Caco-2 (cell line): ENCODE measurements at regions not wholly inside any gene's neighbourhood (a gene's known extent, or its start where the extent isn't known, plus 50 kb on each side); places are given as distances from the start of the nearest gene placed in this dataset.
"Not testable (repeated sequence)": the region's sequence is repeated elsewhere in the genome, so short reads cannot be mapped to it uniquely, and the experiment has no call there.

Source experiments
- BruUV-seq: library from RNA; stranded (reverse); fragments of 400-500 nt; replicated peaks from 2 replicates; lab custom pipeline; 2021; lab: Mats Ljungman, UMichigan
- CTCF ChIA-PET: fragments of 300-600 bp; sonication (Branson Sonifier 250); formaldehyde crosslinking; loops from one replicate; lab custom pipeline; 2022; ENCODE audit warnings: antibody characterized with exemption; lab: Charles Lee
- POLR2A ChIA-PET: fragments of 300-600 bp; sonication (Branson Sonifier 250); formaldehyde crosslinking; loops from one replicate; lab custom pipeline; 2022; ENCODE audit warnings: antibody characterized with exemption; lab: Charles Lee
- DNase-seq, 2 experiments: peaks; one replicate each; pipeline versions ENCODE4 v3.0.0 to v3.0.0-alpha.2; 2020 to 2022
- H3K27me3 ChIP-seq: replicated peaks from 2 replicates; pipeline ENCODE4 v1.6.0; 2011; ENCODE audit warnings: low read length; ENCODE audit not compliant: control insufficient read depth, insufficient read depth
- H3K36me3 ChIP-seq: 2 replicates; pipeline ENCODE4 v1.5.1; 2011; ENCODE audit warnings: low read length; ENCODE audit not compliant: control insufficient read depth, insufficient read depth
- H3K4me1 ChIP-seq: fragments of 250-450 bp; sonication (Bioruptor Pico); 2 replicates; pipeline ENCODE4 v1.5.1; 2020; ENCODE audit warnings: mild to moderate bottlenecking
- H3K4me3 ChIP-seq: 2 replicates; pipeline ENCODE4 v1.5.1; 2011; ENCODE audit warnings: low read depth, mild to moderate bottlenecking, control low read depth, low read length
- H3K9me3 ChIP-seq: fragments of 250-450 bp; sonication (Bioruptor Pico); 2 replicates; pipeline ENCODE4 v1.5.1; 2020; ENCODE audit warnings: mild to moderate bottlenecking, moderate library complexity
- H3K27ac Mint-ChIP-seq: one replicate; pipeline ENCODE4 v1.8.0; 2022; ENCODE audit warnings: mixed read lengths; ENCODE audit not compliant: unreplicated experiment
- H3K27me3 Mint-ChIP-seq: one replicate; pipeline ENCODE4 v1.8.0; 2022; ENCODE audit warnings: mixed read lengths; ENCODE audit not compliant: insufficient read depth, unreplicated experiment
- H3K36me3 Mint-ChIP-seq: one replicate; pipeline ENCODE4 v1.8.0; 2022; ENCODE audit warnings: mild to moderate bottlenecking, mixed read lengths; ENCODE audit not compliant: insufficient read depth, unreplicated experiment
- H3K4me1 Mint-ChIP-seq: one replicate; pipeline ENCODE4 v1.8.0; 2022; ENCODE audit warnings: low read depth, mixed read lengths; ENCODE audit not compliant: unreplicated experiment
- H3K4me3 Mint-ChIP-seq: one replicate; pipeline ENCODE4 v1.8.0; 2022; ENCODE audit warnings: mild to moderate bottlenecking, moderate library complexity, mixed read lengths; ENCODE audit not compliant: unreplicated experiment
- H3K9me3 Mint-ChIP-seq: one replicate; pipeline ENCODE4 v1.8.0; 2022; ENCODE audit warnings: mixed read lengths; ENCODE audit not compliant: unreplicated experiment
- intact Hi-C: fragments of 100-400 bp; cut with micrococcal nuclease; formaldehyde crosslinking; loops from one replicate; pipeline ENCODE4 v1.10.0; 2022; ENCODE audit not compliant: unreplicated experiment

DNA sequence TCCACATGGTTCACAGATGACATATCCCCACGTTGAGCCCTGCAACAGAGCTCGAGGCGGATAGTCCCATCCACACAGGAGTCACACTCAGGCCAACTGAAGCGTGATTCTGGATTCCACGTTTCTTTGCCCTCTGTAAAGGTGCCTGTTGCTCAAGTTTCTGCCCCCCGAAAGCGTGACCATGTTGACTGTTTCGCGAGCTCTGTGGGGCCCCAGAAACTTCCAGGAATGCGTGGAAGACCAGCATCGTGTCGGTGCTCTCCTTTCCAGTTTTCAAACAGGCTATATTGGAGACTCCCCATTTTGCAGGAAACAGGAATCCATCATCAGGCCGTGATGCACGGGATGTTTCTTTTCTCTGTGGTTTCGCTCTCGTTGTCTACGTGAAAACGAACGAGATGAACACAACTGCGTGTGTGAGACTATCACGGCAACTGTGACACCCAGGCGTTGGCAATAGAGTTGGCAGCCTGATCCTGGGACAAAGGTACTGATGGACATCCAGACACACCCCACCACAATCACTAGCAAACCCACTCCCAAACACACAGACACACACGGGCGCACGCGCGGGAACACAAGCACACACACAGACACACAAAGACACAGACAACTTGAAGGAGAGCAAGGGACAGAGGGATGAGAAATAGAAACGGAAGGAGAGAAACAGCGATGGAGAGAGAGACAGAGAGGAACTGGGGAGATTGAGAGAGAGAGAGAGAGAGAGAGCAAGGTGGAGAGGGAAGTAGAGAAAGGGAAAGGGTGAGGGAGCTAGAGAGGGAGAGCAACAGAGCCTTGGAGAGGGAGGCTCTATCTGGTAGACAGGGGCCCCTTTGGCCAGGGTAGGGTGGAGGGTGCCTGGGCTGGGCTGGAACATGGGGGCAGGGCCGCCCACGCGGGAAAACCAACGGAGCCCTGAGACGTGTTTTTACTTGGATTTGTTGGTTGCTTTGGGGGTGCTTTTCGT is 1609.3 kb downstream of the SPATA31A7 start:
- intact Hi-C loops, H3K4me1 ChIP-seq, CTCF ChIA-PET, H3K4me3 ChIP-seq, BruUV-seq, DNase-seq, H3K36me3 Mint-ChIP-seq, H3K4me3 Mint-ChIP-seq, H3K27me3 Mint-ChIP-seq, H3K27ac Mint-ChIP-seq, H3K36me3 ChIP-seq, H3K27me3 ChIP-seq, POLR2A ChIA-PET, H3K9me3 ChIP-seq, H3K4me1 Mint-ChIP-seq: not testable (repeated sequence)
- H3K9me3 Mint-ChIP-seq, result peaks cover 10% of the 10 kb centered on the region

DNA sequence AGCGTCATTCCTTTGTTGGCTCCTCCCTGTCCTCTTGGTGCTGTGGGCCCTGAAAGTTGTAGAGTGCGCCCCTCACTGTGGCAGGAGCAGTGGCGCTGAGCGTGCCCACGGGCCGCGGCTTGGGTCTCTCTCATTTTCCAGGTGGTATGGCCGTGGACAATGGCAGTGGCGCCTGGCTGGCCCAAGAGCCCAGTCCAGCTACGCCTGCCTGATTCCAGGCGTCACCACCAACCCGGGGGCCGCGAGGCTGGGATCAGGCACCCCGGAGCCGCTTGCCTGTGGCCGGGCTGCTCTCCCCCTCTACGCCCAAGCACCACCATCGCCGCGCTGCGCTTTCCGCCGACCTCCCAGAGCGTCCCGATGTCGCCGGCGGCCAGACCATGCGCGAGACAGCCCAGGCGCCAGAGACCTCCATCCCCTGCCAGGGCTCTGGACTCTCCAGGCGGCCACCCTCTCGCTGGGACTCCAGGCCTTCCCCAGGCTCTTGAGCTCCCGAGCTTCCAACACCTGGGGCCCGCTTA is 1610.1 kb downstream of the SPATA31A7 start:
- H3K4me3 Mint-ChIP-seq, H3K9me3 ChIP-seq, BruUV-seq, intact Hi-C loops, H3K4me1 ChIP-seq, H3K36me3 Mint-ChIP-seq, H3K27ac Mint-ChIP-seq, DNase-seq, H3K4me1 Mint-ChIP-seq, H3K36me3 ChIP-seq, H3K4me3 ChIP-seq, H3K27me3 ChIP-seq, CTCF ChIA-PET, POLR2A ChIA-PET, H3K27me3 Mint-ChIP-seq: not testable (repeated sequence)
- peaks cover 10% of the 10 kb centered on the region for H3K9me3 Mint-ChIP-seq

DNA sequence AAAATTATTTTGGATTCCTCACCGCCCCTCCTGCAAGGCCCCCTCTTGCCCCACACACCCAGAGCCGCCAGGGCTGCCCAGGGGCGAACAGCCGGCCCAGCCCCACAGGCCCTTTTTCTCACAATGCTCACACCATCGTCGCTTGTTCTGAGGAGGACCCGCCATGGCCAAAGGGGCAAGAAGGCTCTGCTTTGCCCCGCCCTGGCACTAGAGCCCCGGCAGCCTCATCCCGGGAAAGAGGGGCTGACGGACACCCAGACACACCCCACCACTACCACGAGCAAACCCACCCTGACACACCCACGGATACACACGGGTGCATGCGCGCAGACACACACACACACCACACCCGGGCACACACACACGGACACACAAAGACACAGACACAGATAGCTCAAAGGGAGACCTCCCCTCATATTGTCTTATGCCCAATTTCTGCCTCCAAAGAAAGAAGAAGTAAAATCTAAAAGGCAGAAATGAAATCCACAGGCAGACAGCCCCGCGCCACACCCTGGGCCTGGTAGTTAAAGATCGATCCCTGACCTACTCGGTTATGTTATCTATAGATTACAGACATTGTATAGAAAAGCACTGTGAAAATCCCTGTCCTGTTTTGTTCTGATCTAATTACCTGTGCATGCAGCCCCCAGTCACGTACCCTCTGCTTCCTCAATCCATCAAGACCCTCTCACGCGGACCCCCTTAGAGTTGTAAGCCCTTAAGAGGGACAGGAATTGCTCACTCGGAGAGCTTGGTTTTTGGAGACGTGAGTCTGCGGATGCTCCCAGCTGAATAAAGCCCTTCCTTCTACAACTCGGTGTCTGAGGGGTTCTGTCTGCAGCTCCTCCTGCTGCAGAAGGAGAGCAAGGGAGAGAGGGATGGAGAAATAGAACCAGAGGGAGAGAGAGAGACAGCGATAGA is 1610.9 kb downstream of the SPATA31A7 start:
- H3K9me3 ChIP-seq, intact Hi-C loops, H3K4me3 ChIP-seq, H3K4me1 ChIP-seq, H3K36me3 Mint-ChIP-seq, H3K36me3 ChIP-seq, H3K27ac Mint-ChIP-seq, CTCF ChIA-PET, BruUV-seq, H3K4me3 Mint-ChIP-seq, DNase-seq, H3K27me3 ChIP-seq, POLR2A ChIA-PET, H3K27me3 Mint-ChIP-seq, H3K4me1 Mint-ChIP-seq: not testable (repeated sequence)
- peaks cover 10% of the 10 kb centered on the region for H3K9me3 Mint-ChIP-seq

DNA sequence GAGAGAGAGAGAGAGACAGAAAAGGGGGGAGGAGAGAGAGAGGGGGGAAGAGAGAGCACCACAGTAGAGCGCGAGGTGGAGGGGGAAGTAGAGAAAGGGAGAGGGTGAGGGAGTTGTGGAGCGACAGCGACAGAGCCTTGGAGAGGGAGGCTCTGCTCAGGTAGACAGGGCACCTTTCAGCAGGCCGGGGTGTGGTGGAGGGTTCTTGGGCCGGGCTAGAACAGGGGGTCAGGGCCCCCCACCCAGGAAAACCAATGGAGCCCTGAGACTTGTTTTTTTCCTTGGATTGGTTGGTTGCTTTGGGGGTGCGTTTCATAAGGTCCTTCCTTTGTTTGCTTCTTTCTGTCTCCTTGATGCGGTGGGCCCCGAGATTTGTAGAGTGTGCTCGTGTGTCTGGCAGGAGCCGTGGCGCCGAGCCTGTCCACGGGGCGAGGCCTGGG is 1611.6 kb downstream of the SPATA31A7 start:
- BruUV-seq, H3K9me3 ChIP-seq, H3K27me3 ChIP-seq, H3K27me3 Mint-ChIP-seq, H3K4me1 Mint-ChIP-seq, H3K27ac Mint-ChIP-seq, H3K4me1 ChIP-seq, H3K36me3 Mint-ChIP-seq, H3K4me3 ChIP-seq, intact Hi-C loops, H3K4me3 Mint-ChIP-seq, H3K36me3 ChIP-seq, POLR2A ChIA-PET, CTCF ChIA-PET, DNase-seq: not testable (repeated sequence)
- H3K9me3 Mint-ChIP-seq, result peaks cover 10% of the 10 kb centered on the region

DNA sequence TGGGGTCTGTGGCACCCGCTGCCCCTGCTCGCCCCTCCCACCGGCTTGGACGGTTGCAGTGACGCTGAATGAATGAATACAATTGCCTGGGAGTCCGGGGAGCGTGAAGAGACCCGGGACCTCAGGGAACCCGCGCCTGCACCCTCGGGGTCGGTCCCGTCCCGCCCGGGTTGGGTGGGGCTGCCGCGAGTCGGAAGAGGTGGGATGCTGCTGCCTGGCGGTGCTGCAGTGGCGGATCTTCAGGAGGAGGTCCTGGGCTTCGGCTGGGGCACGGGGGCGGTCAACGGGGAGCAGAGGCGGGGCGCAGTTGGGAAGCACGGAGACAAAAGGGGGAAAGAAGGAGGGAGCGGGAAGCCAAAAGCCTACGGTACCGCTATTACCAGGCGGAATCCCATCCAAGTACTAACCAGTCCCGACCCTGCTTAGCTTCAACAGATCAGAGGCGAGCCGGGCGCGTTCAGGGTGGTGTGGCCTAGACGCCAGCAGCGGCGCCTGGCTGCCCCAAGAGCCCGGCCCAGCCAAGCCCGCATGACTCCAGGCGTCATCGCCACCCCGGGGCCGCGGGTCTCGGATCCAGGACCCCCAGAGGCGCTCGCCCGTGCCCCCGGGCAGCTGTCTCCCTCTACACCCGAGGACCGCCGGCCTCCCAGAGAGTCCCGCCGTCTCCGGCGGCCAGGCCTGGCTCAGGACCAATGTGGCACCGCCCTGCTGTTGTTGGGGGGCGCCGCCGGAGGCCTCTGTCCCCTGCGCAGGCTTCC is 1612.3 kb downstream of the SPATA31A7 start:
- H3K36me3 ChIP-seq, H3K4me1 ChIP-seq, intact Hi-C loops, H3K4me1 Mint-ChIP-seq, POLR2A ChIA-PET, H3K9me3 ChIP-seq, H3K27me3 ChIP-seq, CTCF ChIA-PET, H3K36me3 Mint-ChIP-seq, H3K27ac Mint-ChIP-seq, H3K27me3 Mint-ChIP-seq, H3K4me3 Mint-ChIP-seq, BruUV-seq: not testable (repeated sequence)
- peaks cover 10% of the 10 kb centered on the region for H3K9me3 Mint-ChIP-seq
- DNase-seq, result peak; percentile 27 to 42
- H3K4me3 ChIP-seq, result peak overlapping the region; percentile 18

DNA sequence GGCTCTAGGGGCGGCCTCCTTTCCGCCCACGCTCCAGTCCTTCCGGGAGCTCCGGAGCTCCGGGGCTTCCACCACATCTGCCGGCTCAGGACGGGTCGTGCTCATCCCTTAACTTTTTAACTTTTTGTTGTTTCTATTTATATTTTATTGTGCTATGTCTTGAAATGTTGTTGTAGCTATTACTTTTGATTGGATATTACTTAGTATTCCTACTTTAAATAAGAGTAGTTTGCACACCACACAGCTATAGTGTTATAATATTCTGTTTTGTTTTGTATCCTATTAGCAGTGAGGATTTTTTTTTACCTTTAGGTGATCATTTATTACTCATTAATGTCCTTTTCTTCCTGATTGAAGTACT is 1612.9 kb downstream of the SPATA31A7 start:
- POLR2A ChIA-PET, H3K9me3 ChIP-seq, H3K27me3 ChIP-seq, H3K27me3 Mint-ChIP-seq, H3K4me1 Mint-ChIP-seq, H3K27ac Mint-ChIP-seq, H3K4me3 Mint-ChIP-seq, H3K36me3 Mint-ChIP-seq, H3K36me3 ChIP-seq, H3K4me1 ChIP-seq, DNase-seq, H3K4me3 ChIP-seq, intact Hi-C loops, CTCF ChIA-PET, BruUV-seq: not testable (repeated sequence)
- peaks cover 10% of the 10 kb centered on the region for H3K9me3 Mint-ChIP-seq
